ENCODE measurements at regions not wholly inside any gene's neighbourhood (a gene's known extent, or its start where the extent isn't known, plus 50 kb on each side); places are given as distances from the start of the nearest gene placed in this dataset.
"Not testable (repeated sequence)": the region's sequence is repeated elsewhere in the genome, so short reads cannot be mapped to it uniquely, and the experiment has no call there.

DNA sequence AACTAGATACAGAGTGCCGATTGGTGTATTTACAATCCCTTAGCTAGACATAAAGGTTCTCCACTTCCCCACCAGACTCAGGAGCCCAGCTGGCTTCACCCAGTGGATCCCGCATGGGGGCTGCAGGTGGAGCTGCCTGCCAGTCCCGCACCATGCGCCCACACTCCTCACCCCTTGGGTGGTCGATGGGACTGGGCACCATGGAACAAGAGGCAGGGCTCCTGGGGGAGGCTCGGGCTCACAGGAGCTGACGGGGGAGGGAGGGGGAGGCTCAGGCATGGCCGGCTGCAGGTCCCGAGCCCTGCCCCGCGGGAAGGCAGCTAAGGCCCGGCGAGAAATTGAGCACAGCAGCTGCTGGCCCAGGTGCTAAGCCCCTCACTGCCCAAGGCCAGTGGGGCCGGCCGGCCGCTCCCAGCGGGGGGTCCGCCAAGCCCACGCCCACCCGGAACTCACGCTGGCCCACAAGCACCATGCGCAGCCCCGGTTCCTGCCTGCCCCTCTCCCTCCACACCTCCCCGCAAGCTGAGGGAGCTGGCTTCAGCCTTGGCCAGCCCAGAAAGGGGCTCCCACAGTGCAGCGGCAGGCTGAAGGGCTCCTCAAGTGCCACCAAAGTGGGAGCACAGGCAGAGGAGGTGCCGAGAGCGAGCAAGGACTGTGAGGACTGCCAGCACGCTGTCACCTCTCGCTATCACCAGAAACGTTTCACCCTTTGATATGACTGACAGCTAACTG lies 1213.1 kb downstream of the SUCLG1 start:
- not testable (repeated sequence) for H3K4me1 ChIP-seq (ENCODE audit: insufficient read depth, low read length); H2AFZ ChIP-seq (ENCODE audit: low read depth, low read length); H3K4me3 ChIP-seq (ENCODE audit: low read length); H3K9me3 ChIP-seq (ENCODE audit: low read length); H3K27me3 ChIP-seq (ENCODE audit: insufficient read depth, low read length); H3K36me3 ChIP-seq (ENCODE audit: insufficient read depth, low read length)

DNA sequence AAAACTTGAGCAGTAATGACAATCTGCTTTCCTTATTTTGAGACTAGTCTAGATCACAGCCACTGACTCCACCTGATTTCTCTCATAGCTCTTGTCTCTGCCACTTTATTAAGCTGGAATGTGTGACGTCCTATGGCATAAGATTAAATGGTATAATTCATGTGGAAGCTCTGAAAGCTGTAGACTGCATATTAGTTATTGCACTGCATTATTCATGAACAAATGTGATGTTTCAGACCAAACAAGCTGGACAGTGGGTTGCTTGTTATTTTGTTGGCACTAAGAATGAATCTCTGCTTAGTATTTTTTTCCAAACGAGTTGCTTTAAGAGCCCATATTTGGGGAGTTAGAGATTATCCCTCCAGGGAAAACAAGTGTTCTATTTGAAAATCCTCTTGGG lies 1218.5 kb downstream of the SUCLG1 start:
- Histone ChIP-seq H3K9me3 (ENCODE audit: low read length) (no peaks in the 10 kb centered on the region), H2AFZ (ENCODE audit: low read depth, low read length) (no peak overlapping the region), H3K27me3 (ENCODE audit: insufficient read depth, low read length) (no peaks in the 10 kb centered on the region), H3K4me3 (ENCODE audit: low read length) (no peak overlapping the region), H3K4me1 (ENCODE audit: insufficient read depth, low read length) (no peaks in the 10 kb centered on the region), H3K36me3 (ENCODE audit: insufficient read depth, low read length) (no peaks in the 10 kb centered on the region)

DNA sequence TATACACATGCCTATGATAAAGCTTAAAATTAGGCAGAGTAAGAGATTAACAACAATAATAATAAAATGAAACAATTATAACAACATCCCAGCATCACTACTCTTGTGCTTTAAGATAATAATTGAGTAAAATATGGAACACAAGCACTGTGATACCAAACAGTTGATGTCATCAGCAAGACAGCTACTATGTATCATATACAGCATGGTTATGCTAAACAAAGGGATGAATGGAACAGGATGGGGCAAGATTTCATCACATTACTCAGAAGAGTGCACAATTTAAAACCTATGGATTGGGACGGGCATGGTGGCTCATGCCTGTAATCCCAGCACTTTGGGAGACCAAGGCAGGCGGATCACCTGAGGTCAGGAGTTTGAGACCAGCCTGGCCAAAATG lies 1221.0 kb downstream of the SUCLG1 start:
- Histone ChIP-seq H3K4me3 (ENCODE audit: low read length) (no peak overlapping the region), H3K27me3 (ENCODE audit: insufficient read depth, low read length) (no peaks in the 10 kb centered on the region), H3K9me3 (ENCODE audit: low read length) (no peaks in the 10 kb centered on the region), H3K4me1 (ENCODE audit: insufficient read depth, low read length) (peaks cover 18% of the 10 kb centered on the region), H3K36me3 (ENCODE audit: insufficient read depth, low read length) (no peaks in the 10 kb centered on the region), H2AFZ (ENCODE audit: low read depth, low read length) (no peak overlapping the region)

DNA sequence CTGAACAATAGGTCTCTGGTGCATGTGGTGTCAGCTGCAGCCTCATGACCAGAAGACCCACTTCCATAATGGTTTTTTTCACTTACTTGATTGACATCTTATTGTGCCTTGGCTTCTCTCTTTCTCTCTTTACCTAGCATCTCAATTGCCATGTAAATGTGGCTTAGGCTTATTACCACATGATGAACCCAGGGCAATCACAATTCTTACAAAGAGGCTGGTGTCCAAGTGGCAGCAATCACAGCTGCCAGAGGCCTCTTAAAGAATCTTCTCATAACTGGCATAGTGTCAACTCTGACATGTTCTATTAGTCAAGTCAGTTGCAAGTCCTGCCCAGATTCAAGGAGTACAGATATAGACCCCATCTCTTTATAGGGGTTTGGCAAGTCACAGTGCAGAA lies 1224.8 kb downstream of the SUCLG1 start:
- Histone ChIP-seq H3K4me3 (ENCODE audit: low read length) (no peak overlapping the region), H3K27me3 (ENCODE audit: insufficient read depth, low read length) (no peaks in the 10 kb centered on the region), H3K9me3 (ENCODE audit: low read length) (no peaks in the 10 kb centered on the region)

DNA sequence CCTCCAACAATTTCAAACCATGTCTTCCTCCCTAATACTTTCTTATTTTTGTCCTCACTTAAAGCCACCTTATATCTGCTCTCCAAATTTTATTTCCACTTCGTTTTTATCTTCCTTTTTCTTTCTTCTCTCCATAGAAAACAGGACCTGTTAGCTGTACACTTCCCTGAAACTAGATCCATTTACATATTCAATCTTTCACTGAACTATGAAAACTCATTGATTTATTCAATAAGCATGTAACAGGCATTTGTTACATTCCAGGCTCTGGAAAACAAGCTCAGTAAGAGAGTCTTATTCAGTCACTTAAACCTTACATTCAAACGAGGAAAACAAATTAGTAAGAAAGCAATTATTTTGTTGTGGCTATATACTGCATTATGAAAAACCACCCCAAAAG lies 1225.3 kb downstream of the SUCLG1 start:
- H3K4me3 ChIP-seq (ENCODE audit: low read length), result no peak overlapping the region
- no peaks in the 10 kb centered on the region for H3K36me3 ChIP-seq (ENCODE audit: insufficient read depth, low read length)
- H3K9me3 ChIP-seq (ENCODE audit: low read length), result no peaks in the 10 kb centered on the region
- H3K27me3 ChIP-seq (ENCODE audit: insufficient read depth, low read length), result no peaks in the 10 kb centered on the region
- peaks cover 29% of the 10 kb centered on the region for H3K4me1 ChIP-seq (ENCODE audit: insufficient read depth, low read length)
- peak overlapping the region; percentile 78 for H2AFZ ChIP-seq (ENCODE audit: low read depth, low read length)

More for the DNA sequence above, 1224.8 kb downstream of the SUCLG1 start:
- H2AFZ ChIP-seq (ENCODE audit: low read depth, low read length), result peak overlapping the region; percentile 78
- no peaks in the 10 kb centered on the region for H3K36me3 ChIP-seq (ENCODE audit: insufficient read depth, low read length)
- H3K4me1 ChIP-seq (ENCODE audit: insufficient read depth, low read length), result peaks cover 28% of the 10 kb centered on the region

DNA sequence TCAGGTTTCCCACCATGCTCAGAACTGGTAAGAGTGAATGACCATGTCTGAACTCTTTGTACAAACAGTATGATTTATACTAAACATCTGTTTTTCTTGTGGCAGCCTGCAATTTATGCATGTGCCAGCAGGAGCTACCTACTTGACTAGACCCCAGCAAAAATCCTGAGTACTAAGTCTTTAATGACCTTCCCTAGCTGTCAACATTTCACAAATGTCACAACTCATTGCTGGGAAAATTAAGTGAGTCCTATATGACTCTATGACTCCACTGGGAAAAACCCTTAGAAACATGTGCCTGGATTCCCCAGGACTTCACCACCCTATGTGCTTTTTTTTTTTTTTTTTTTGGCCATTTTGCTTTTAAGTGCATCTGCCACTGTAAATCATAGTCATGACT lies 1225.8 kb downstream of the SUCLG1 start:
- H2AFZ ChIP-seq (ENCODE audit: low read depth, low read length), result peak overlapping the region; percentile 78
- H3K9me3 ChIP-seq (ENCODE audit: low read length), result no peaks in the 10 kb centered on the region

DNA sequence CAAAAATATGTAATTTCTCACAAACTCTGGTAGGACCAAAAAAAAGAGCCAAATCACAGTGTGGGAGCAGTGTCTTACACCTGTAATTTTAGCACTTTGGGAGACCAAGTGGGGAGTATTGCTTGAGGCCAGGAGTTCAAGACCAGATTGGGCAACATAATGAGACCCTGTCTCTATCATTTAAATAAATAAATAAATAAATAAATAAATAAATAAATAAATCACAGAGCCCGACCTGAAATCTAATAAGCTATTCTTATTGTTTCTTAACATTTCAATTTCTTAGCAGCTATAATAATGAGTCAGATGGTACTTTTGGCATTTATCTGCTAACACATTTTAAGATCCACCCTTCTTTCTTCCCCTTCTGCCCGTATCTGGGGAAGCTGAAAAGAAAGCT lies 1229.6 kb downstream of the SUCLG1 start:
- Histone ChIP-seq H3K36me3 (ENCODE audit: insufficient read depth, low read length) (no peaks in the 10 kb centered on the region), H3K27me3 (ENCODE audit: insufficient read depth, low read length) (no peaks in the 10 kb centered on the region), H2AFZ (ENCODE audit: low read depth, low read length) (no peak overlapping the region), H3K4me3 (ENCODE audit: low read length) (no peak overlapping the region), H3K4me1 (ENCODE audit: insufficient read depth, low read length) (peaks cover 28% of the 10 kb centered on the region), H3K9me3 (ENCODE audit: low read length) (no peaks in the 10 kb centered on the region)

More for the DNA sequence above, 1225.8 kb downstream of the SUCLG1 start:
- H3K27me3 ChIP-seq (ENCODE audit: insufficient read depth, low read length), result no peaks in the 10 kb centered on the region
- H3K36me3 ChIP-seq (ENCODE audit: insufficient read depth, low read length), result no peaks in the 10 kb centered on the region
- H3K4me3 ChIP-seq (ENCODE audit: low read length), result no peak overlapping the region
- peaks cover 29% of the 10 kb centered on the region for H3K4me1 ChIP-seq (ENCODE audit: insufficient read depth, low read length)

DNA sequence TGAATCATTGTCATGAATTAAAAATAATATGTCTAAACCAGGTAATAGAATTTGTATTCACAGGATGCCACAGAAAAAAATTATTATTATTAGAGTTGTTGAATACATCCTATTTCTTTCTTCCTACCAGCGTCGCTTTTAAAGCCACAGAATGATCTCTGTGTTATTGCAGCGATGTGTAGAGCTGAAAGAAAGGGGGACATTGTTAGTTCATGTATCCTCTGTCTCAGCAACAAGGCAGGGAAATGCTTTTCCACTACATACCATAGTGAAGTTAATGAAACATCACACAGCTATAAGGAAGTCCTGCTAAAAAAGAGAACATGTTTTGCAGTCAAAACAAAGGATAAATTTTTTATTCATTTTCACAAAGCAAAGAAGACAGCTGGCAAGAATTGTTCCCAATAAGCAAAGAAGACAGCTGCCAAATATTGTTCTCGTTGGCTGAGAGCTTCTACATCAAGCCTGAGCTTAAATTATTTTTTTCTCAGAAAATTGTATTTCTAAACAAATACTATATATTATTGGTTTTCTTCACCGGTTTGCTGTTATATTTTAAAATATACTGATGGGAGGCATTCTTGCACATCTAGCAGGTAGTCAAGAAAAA lies 1234.4 kb downstream of the SUCLG1 start:
- no peaks in the 10 kb centered on the region for H3K27me3 ChIP-seq (ENCODE audit: insufficient read depth, low read length)
- no peaks in the 10 kb centered on the region for H3K36me3 ChIP-seq (ENCODE audit: insufficient read depth, low read length)
- no peaks in the 10 kb centered on the region for H3K9me3 ChIP-seq (ENCODE audit: low read length)
- H2AFZ ChIP-seq (ENCODE audit: low read depth, low read length), result no peak overlapping the region
- no peak overlapping the region for H3K4me3 ChIP-seq (ENCODE audit: low read length)
- peaks cover 12% of the 10 kb centered on the region for H3K4me1 ChIP-seq (ENCODE audit: insufficient read depth, low read length)

DNA sequence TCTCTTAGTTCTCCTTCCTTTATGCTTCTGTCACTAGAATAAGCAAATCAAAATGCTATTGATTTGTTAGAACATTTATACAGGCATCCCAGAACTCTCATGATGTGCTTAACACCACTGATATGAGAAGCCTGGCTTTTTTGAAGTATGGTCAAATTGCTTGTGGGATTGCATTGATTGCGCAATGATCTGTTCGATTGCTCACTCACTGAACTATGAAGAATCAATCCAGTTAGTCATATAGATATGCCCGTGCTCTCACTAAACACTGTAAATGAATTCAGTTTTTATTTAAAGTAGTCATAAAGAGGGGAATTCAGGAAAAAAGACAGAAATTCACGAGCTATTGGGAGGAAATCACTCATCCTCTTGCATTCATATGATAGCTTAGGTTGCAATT lies 1237.8 kb downstream of the SUCLG1 start:
- peaks cover 8% of the 10 kb centered on the region for H3K4me1 ChIP-seq (ENCODE audit: insufficient read depth, low read length)
- no peaks in the 10 kb centered on the region for H3K9me3 ChIP-seq (ENCODE audit: low read length)
- no peaks in the 10 kb centered on the region for H3K27me3 ChIP-seq (ENCODE audit: insufficient read depth, low read length)
- H2AFZ ChIP-seq (ENCODE audit: low read depth, low read length), result no peak overlapping the region
- H3K36me3 ChIP-seq (ENCODE audit: insufficient read depth, low read length), result no peaks in the 10 kb centered on the region
- no peak overlapping the region for H3K4me3 ChIP-seq (ENCODE audit: low read length)

DNA sequence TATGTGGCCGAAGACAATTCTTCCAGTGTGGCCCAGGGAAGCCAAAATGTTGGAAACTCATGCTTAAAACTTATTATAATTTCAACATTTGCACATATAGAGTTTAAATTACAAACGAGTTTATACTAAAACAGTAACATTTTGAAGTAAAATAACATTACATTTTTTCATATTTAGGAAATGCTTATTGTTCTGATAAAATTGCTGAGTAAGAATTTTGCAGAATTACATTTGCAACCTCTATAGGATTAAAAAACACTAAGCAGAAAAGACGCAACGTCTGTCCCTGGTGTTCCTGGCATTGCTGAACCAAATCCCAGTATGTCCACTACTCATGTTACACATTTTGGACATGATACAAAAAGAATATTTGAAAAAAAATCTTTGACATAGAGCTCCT lies 1241.2 kb downstream of the SUCLG1 start:
- no peaks in the 10 kb centered on the region for H3K27me3 ChIP-seq (ENCODE audit: insufficient read depth, low read length)
- H3K36me3 ChIP-seq (ENCODE audit: insufficient read depth, low read length), result no peaks in the 10 kb centered on the region
- H3K9me3 ChIP-seq (ENCODE audit: low read length), result no peaks in the 10 kb centered on the region
- H3K4me1 ChIP-seq (ENCODE audit: insufficient read depth, low read length), result no peaks in the 10 kb centered on the region
- H2AFZ ChIP-seq (ENCODE audit: low read depth, low read length), result no peak overlapping the region
- H3K4me3 ChIP-seq (ENCODE audit: low read length), result no peak overlapping the region

DNA sequence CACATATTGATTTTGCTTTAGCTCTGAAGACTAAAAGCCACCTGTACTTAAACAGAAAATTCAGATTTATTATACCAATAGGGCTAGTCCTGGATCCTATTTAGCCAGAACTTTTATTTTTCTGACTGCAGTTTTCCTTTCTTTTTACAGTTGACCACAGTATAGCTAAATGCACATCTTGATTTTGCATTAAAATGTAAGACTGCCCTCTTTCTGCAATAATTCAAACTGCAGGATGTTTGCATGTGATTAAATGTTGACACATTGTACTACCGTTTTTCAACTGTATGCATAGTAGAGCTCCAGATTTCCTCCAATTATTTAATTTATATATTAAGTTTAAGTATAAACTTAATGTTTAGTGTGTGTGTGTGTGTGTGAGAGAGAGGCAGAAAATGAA lies 1262.9 kb downstream of the SUCLG1 start:
- no peaks in the 10 kb centered on the region for H3K36me3 ChIP-seq (ENCODE audit: insufficient read depth, low read length)
- H3K4me1 ChIP-seq (ENCODE audit: insufficient read depth, low read length), result peaks cover 4% of the 10 kb centered on the region
- no peak overlapping the region for H2AFZ ChIP-seq (ENCODE audit: low read depth, low read length)
- H3K27me3 ChIP-seq (ENCODE audit: insufficient read depth, low read length), result no peaks in the 10 kb centered on the region
- no peak overlapping the region for H3K4me3 ChIP-seq (ENCODE audit: low read length)
- H3K9me3 ChIP-seq (ENCODE audit: low read length), result no peaks in the 10 kb centered on the region

DNA sequence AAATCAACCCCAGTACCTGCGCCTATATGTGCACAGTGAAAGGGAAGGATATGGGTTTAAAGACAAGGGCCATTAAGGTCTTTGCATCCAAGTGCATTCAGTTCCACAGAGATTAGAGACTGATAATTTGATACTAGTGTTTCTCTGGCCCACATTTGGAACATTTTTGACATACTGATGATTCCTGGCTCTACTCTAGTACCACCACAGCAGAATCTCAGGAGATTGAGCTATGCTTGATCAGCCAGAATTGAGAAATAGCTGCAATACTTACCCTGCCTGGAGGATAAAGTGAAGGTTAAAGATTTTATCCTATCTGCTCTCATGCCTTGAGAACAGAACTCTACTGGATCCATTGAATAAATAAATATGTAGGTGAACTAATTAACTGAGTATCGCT lies 1267.8 kb downstream of the SUCLG1 start:
- H2AFZ ChIP-seq (ENCODE audit: low read depth, low read length), result no peak overlapping the region
- no peaks in the 10 kb centered on the region for H3K4me1 ChIP-seq (ENCODE audit: insufficient read depth, low read length)
- no peaks in the 10 kb centered on the region for H3K9me3 ChIP-seq (ENCODE audit: low read length)
- no peaks in the 10 kb centered on the region for H3K27me3 ChIP-seq (ENCODE audit: insufficient read depth, low read length)
- H3K36me3 ChIP-seq (ENCODE audit: insufficient read depth, low read length), result no peaks in the 10 kb centered on the region
- no peak overlapping the region for H3K4me3 ChIP-seq (ENCODE audit: low read length)

DNA sequence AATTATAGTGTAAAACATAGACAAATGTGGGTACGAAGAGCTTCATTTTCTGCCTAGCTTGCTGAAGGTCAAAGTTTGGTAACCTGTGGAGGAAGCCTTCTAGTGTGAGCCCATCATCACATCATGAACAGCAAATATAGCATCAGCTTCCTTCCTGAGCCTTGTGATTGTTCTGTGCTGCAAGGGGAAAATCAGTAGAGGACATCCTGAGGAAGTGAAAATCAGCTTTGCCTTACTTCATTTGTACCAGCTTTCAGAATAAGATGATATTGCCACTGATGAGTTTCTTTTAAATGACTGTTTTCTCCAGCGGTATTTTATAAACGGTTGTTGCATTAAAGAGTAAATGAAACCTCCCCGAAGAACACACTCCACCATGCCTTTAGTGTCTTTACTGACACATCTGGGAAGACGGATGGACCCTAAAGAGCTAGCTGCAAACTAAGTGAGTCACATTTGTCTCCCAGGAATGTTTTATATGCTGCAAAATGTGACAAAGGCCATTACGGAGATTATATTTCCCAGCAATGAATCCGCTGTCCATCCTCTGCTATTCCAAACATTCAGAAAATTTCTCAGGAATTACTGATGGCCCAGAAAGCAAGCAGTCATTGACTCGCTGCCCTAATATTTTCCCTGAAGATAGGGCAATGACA lies 1272.8 kb downstream of the SUCLG1 start:
- H3K4me1 ChIP-seq (ENCODE audit: insufficient read depth, low read length), result no peaks in the 10 kb centered on the region

More for the DNA sequence above, 1272.8 kb downstream of the SUCLG1 start:
- Histone ChIP-seq H3K36me3 (ENCODE audit: insufficient read depth, low read length) (no peaks in the 10 kb centered on the region), H3K9me3 (ENCODE audit: low read length) (no peaks in the 10 kb centered on the region), H2AFZ (ENCODE audit: low read depth, low read length) (no peak overlapping the region), H3K27me3 (ENCODE audit: insufficient read depth, low read length) (no peaks in the 10 kb centered on the region), H3K4me3 (ENCODE audit: low read length) (no peak overlapping the region)
